ENCODE measurements at regions not wholly inside any gene's neighbourhood (a gene's known extent, or its start where the extent isn't known, plus 50 kb on each side); places are given as distances from the start of the nearest gene placed in this dataset.

DNA sequence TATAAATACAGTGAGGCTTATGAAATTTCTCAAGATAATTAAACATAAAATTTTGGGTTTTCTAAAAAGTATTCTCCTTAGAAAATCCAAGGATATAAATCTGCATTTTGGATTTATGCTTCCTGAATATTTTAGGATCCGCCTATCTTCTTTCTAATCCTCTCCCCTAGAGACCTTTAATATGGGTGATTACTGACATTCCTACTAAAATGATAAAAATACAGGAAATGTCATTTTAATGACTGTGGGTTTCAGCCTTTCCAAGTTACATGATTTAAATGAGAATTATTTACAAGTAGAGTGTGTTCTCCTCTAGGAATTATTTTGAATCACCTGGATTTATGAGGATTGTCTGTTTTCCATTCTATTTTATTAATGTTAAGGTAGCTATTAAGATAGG, 150.4 kb downstream of the C7orf25 start:
- ChIA-PET POLR2A (no interaction called here), CTCF (no interaction called here)
- Histone ChIP-seq H3K4me3 (ENCODE audit: low read depth in 2 of 2, low read length in 2 of 2) (no peak overlapping the region), H3K4me1 (ENCODE audit: control insufficient read depth, insufficient read depth, low read length) (no peaks in the 10 kb centered on the region), H3K9me3 (ENCODE audit: control insufficient read depth, insufficient read depth, low read depth, low read length) (no peaks in the 10 kb centered on the region), H3K27me3 (ENCODE audit: control insufficient read depth, insufficient read depth, low read length) (no peaks in the 10 kb centered on the region), H3K27ac (ENCODE audit: low read length) (no peak overlapping the region), H3K36me3 (ENCODE audit: control insufficient read depth, insufficient read depth, low read length) (no peaks in the 10 kb centered on the region)
- TF ChIP-seq TCF7L2 (IDR thresholded peaks at IDR 0.05; ENCODE audit: low read depth, low read length) = no peak
- no peak for TF ChIP-seq POLR2AphosphoS5 (IDR thresholded peaks at IDR 0.05; ENCODE audit: low read depth, low read length)
- TF ChIP-seq, protein P1, sequence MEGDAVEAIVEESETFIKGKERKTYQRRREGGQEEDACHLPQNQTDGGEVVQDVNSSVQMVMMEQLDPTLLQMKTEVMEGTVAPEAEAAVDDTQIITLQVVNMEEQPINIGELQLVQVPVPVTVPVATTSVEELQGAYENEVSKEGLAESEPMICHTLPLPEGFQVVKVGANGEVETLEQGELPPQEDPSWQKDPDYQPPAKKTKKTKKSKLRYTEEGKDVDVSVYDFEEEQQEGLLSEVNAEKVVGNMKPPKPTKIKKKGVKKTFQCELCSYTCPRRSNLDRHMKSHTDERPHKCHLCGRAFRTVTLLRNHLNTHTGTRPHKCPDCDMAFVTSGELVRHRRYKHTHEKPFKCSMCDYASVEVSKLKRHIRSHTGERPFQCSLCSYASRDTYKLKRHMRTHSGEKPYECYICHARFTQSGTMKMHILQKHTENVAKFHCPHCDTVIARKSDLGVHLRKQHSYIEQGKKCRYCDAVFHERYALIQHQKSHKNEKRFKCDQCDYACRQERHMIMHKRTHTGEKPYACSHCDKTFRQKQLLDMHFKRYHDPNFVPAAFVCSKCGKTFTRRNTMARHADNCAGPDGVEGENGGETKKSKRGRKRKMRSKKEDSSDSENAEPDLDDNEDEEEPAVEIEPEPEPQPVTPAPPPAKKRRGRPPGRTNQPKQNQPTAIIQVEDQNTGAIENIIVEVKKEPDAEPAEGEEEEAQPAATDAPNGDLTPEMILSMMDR (IDR thresholded peaks at IDR 0.05) = no peak
- TF ChIP-seq SIN3A (IDR thresholded peaks at IDR 0.05; ENCODE audit: borderline replicate concordance, insufficient read depth, low read depth, low read length) = no peak
- TF ChIP-seq, protein P2, sequence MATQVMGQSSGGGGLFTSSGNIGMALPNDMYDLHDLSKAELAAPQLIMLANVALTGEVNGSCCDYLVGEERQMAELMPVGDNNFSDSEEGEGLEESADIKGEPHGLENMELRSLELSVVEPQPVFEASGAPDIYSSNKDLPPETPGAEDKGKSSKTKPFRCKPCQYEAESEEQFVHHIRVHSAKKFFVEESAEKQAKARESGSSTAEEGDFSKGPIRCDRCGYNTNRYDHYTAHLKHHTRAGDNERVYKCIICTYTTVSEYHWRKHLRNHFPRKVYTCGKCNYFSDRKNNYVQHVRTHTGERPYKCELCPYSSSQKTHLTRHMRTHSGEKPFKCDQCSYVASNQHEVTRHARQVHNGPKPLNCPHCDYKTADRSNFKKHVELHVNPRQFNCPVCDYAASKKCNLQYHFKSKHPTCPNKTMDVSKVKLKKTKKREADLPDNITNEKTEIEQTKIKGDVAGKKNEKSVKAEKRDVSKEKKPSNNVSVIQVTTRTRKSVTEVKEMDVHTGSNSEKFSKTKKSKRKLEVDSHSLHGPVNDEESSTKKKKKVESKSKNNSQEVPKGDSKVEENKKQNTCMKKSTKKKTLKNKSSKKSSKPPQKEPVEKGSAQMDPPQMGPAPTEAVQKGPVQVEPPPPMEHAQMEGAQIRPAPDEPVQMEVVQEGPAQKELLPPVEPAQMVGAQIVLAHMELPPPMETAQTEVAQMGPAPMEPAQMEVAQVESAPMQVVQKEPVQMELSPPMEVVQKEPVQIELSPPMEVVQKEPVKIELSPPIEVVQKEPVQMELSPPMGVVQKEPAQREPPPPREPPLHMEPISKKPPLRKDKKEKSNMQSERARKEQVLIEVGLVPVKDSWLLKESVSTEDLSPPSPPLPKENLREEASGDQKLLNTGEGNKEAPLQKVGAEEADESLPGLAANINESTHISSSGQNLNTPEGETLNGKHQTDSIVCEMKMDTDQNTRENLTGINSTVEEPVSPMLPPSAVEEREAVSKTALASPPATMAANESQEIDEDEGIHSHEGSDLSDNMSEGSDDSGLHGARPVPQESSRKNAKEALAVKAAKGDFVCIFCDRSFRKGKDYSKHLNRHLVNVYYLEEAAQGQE (IDR thresholded peaks at IDR 0.05; ENCODE audit: insufficient read depth in 1 of 2, low read depth in 2 of 2, low read length in 1 of 2) = no peak
- DNase-seq (ENCODE audit: low read depth, low spot score) (no peak), ATAC-seq (no peak)
- intact Hi-C loops (cut with micrococcal nuclease; ENCODE audit: unreplicated experiment) = no loop called here
- BruUV-seq (replicated peaks) = no TSS peak
- in situ Hi-C loops (cut with HindIII; ENCODE audit: low pct_unique_long_range_greater_than_20kb, low sequenced_read_pairs) = no loop called here

DNA sequence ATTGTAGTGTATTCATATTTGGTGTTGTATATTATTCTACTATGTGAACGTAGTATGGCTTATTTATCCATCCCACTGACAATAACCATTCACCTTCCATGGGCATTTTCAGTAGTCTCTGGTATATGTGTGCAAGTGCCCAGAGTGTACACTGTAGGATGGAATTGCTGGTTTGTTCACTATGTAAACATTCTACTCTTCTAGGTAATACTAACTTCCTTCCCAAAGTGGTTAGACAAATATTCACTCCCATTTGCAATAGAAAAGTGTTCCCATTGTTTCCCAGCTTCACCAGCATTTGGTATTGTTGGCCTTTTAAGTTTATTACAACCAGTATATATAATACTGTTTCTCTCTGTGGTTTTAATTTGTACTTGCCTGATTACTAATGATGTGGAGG, 153.7 kb downstream of the C7orf25 start:
- ChIA-PET POLR2A (no interaction called here), CTCF (no interaction called here)
- H3K9me3 ChIP-seq (ENCODE audit: control insufficient read depth, insufficient read depth, low read depth, low read length) = no peaks in the 10 kb centered on the region
- no TSS peak for BruUV-seq (replicated peaks)
- H3K4me1 ChIP-seq (ENCODE audit: control insufficient read depth, insufficient read depth, low read length) = no peaks in the 10 kb centered on the region
- H3K36me3 ChIP-seq (ENCODE audit: control insufficient read depth, insufficient read depth, low read length) = no peaks in the 10 kb centered on the region
- DNase-seq (ENCODE audit: low read depth, low spot score) (no peak), ATAC-seq (no peak)
- TF ChIP-seq, protein P1 (IDR thresholded peaks at IDR 0.05) = no peak
- TF ChIP-seq, protein P2 (IDR thresholded peaks at IDR 0.05; ENCODE audit: insufficient read depth in 1 of 2, low read depth in 2 of 2, low read length in 1 of 2) = no peak
- TF ChIP-seq POLR2AphosphoS5 (IDR thresholded peaks at IDR 0.05; ENCODE audit: low read depth, low read length) (no peak), TCF7L2 (IDR thresholded peaks at IDR 0.05; ENCODE audit: low read depth, low read length) (no peak), SIN3A (IDR thresholded peaks at IDR 0.05; ENCODE audit: borderline replicate concordance, insufficient read depth, low read depth, low read length) (no peak)
- no peak overlapping the region for H3K4me3 ChIP-seq (ENCODE audit: low read depth in 2 of 2, low read length in 2 of 2)
- in situ Hi-C loops (cut with HindIII; ENCODE audit: low pct_unique_long_range_greater_than_20kb, low sequenced_read_pairs) (no loop called here), intact Hi-C loops (cut with micrococcal nuclease; ENCODE audit: unreplicated experiment) (no loop called here)
- H3K27me3 ChIP-seq (ENCODE audit: control insufficient read depth, insufficient read depth, low read length) = no peaks in the 10 kb centered on the region
- H3K27ac ChIP-seq (ENCODE audit: low read length) = no peak overlapping the region
